ENCODE measurements at regions not wholly inside any gene's neighbourhood (a gene's known extent, or its start where the extent isn't known, plus 50 kb on each side); places are given as distances from the start of the nearest gene placed in this dataset.

- no peak for TF ChIP-seq POLR2A (IDR thresholded peaks at IDR 0.05)
- no peak for TF ChIP-seq CTCF (IDR thresholded peaks at IDR 0.05)
These were observed 364.7 kb downstream of the TXNL1 start for GRCh38 chr18:56273541-56274219.
